SH-SY5Y (cell line): ENCODE measurements at regions not wholly inside any gene's neighbourhood (a gene's known extent, or its start where the extent isn't known, plus 50 kb on each side); places are given as distances from the start of the nearest gene placed in this dataset.

ENCODE experiments used
- GATA2 ChIP-seq: IDR thresholded peaks from 2 replicates; pipeline ENCODE4 v1.6.1; 2011; ENCODE audit warnings: mild to moderate bottlenecking, low read depth, low read length
- GATA3 ChIP-seq: IDR thresholded peaks from 2 replicates; pipeline ENCODE4 v1.6.1; 2011; ENCODE audit warnings: low read depth, mild to moderate bottlenecking, low read length, moderate library complexity

DNA sequence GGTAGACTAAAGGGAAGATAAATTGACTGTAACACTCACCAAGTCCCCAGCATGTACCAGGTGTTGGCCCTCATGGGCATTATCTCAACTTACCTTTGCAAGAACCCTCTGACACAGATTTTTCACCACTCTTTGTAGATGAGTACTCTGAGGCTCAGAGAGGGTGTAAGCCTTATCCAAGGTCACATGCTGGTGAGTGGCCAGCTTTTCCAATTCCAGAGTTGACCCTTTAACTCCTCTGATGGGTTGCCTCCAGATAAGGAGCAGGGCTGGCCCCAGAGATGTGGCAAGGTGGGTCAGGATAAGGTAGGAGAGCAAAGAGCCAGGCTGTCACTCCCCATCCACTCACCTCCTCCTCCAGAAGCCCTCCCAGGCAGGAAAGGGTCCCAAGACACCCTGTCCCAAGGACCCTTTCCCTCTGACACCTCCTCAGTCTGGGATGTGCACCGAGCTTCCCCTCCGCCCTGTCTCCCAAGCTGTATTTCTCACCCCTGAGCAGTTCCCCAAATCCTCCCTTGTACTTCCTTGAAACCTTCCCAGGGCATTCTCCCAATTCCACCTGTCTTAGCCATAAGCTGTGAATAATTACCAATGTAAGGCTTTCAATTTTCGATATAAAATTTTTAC is 165.9 kb downstream of the ZFP36L2 start:
- TF ChIP-seq GATA2 = no peak
- TF ChIP-seq GATA3 = no peak
